Fibroblast of lung (primary cell): ENCODE measurements at regions not wholly inside any gene's neighbourhood (a gene's known extent, or its start where the extent isn't known, plus 50 kb on each side); places are given as distances from the start of the nearest gene placed in this dataset.

Experiments
- DNase-seq, 2 donors: peaks; one replicate each; pipeline versions ENCODE4 v3.0.0 to v3.0.0-alpha.2; 2010; ENCODE audit warnings: low read depth in 2 of 2
- H2AFZ ChIP-seq: 2 replicates; pipeline ENCODE4 v1.5.1; 2012; ENCODE audit warnings: low read length, control low read depth, inconsistent platforms
- H3K27ac ChIP-seq: 2 replicates; pipeline ENCODE4 v1.5.1; 2011; ENCODE audit warnings: low read length, control low read depth; ENCODE audit not compliant: insufficient read depth
- H3K27me3 ChIP-seq: 2 replicates; pipeline ENCODE4 v1.5.1; 2011; ENCODE audit warnings: mild to moderate bottlenecking, low read length; ENCODE audit not compliant: control insufficient read depth, insufficient read depth
- H3K36me3 ChIP-seq: 2 replicates; pipeline ENCODE4 v1.5.1; 2011; ENCODE audit warnings: low read length; ENCODE audit not compliant: control insufficient read depth, insufficient read depth
- H3K4me1 ChIP-seq: 2 replicates; pipeline ENCODE4 v1.5.1; 2011; ENCODE audit warnings: low read length; ENCODE audit not compliant: control insufficient read depth, insufficient read depth; ENCODE audit errors: extremely low read depth
- H3K4me2 ChIP-seq: 2 replicates; pipeline ENCODE4 v1.5.1; 2011; ENCODE audit warnings: low read length, control low read depth; ENCODE audit not compliant: insufficient read depth; ENCODE audit errors: extremely low read depth
- H3K4me3 ChIP-seq, 4 experiments: fragments of 200-600 bp in 1 of 4; sonication (generic) in 1 of 4; replicated peaks in 1 of 4; 2 replicates each; pipeline ENCODE4 v1.5.1; 2011 to 2016; ENCODE audit warnings: low read length in 4 of 4, low read depth in 3 of 4, mild to moderate bottlenecking in 3 of 4, control low read depth in 2 of 4, inconsistent platforms in 1 of 4, mixed read lengths in 1 of 4; ENCODE audit not compliant: insufficient read depth in 1 of 4; ENCODE audit errors: control extremely low read depth in 1 of 4
- H3K79me2 ChIP-seq: 2 replicates; pipeline ENCODE4 v1.5.1; 2012; ENCODE audit warnings: mild to moderate bottlenecking, low read length, inconsistent platforms; ENCODE audit not compliant: control insufficient read depth, insufficient read depth
- H3K9ac ChIP-seq: 2 replicates; pipeline ENCODE4 v1.5.1; 2011; ENCODE audit warnings: mild to moderate bottlenecking, low read length, control low read depth; ENCODE audit not compliant: insufficient read depth
- H3K9me3 ChIP-seq: 2 replicates; pipeline ENCODE4 v1.5.1; 2012; ENCODE audit warnings: low read depth, low read length; ENCODE audit not compliant: control insufficient read depth, insufficient read depth
- H4K20me1 ChIP-seq: 2 replicates; pipeline ENCODE4 v1.5.1; 2011; ENCODE audit warnings: low read length; ENCODE audit not compliant: control insufficient read depth, insufficient read depth; ENCODE audit errors: extremely low read depth
- CTCF ChIP-seq, 2 donors: IDR thresholded peaks in 1 of 2; conservative IDR thresholded peaks in 1 of 2; 1 replicate in 1 of 2; 2 replicates in 1 of 2; pipeline ENCODE4 v1.5.1; 2011 to 2012; ENCODE audit warnings: low read length in 2 of 2, control low read depth in 1 of 2, inconsistent platforms in 1 of 2, low read depth in 1 of 2, mild to moderate bottlenecking in 1 of 2
- EZH2 ChIP-seq: IDR thresholded peaks from 2 replicates; pipeline ENCODE4 v1.5.1; 2012; ENCODE audit warnings: low read length, control low read depth, mild to moderate bottlenecking; ENCODE audit errors: missing control alignments

GRCh38 chr21:34192646-34193285 lies 119.4 kb downstream of the MRPS6 start:
- H2AFZ ChIP-seq = no peak overlapping the region
- H3K4me1 ChIP-seq = no peaks in the 10 kb centered on the region
- no peak overlapping the region for H3K9ac ChIP-seq
- DNase-seq = no peak
- no peak overlapping the region for H3K4me2 ChIP-seq
- no peak for TF ChIP-seq CTCF (conservative IDR thresholded peaks at IDR 0.05 in 1 of 2, IDR thresholded peaks at IDR 0.05 in 1 of 2; ENCODE audit: low read depth in 1 of 2, low read length in 2 of 2)
- no peak overlapping the region for H3K4me3 ChIP-seq
- H3K27me3 ChIP-seq = no peaks in the 10 kb centered on the region
- no peaks in the 10 kb centered on the region for H3K9me3 ChIP-seq
- H3K36me3 ChIP-seq = no peaks in the 10 kb centered on the region
- H3K27ac ChIP-seq = no peak overlapping the region
- H3K79me2 ChIP-seq = no peaks in the 10 kb centered on the region
- H4K20me1 ChIP-seq = no peaks in the 10 kb centered on the region

GRCh38 chr21:34195335-34195734 lies 122.0 kb downstream of the MRPS6 start:
- H3K36me3 ChIP-seq = no peaks in the 10 kb centered on the region

GRCh38 chr21:34196996-34197395 lies 123.6 kb downstream of the MRPS6 start:
- Histone ChIP-seq H3K79me2 (no peaks in the 10 kb centered on the region), H3K4me2 (no peak overlapping the region), H3K9ac (no peak overlapping the region), H2AFZ (no peak overlapping the region), H3K4me3 (no peak overlapping the region), H3K4me1 (peaks cover 4% of the 10 kb centered on the region), H3K27ac (no peak overlapping the region), H4K20me1 (no peaks in the 10 kb centered on the region), H3K9me3 (no peaks in the 10 kb centered on the region), H3K27me3 (no peaks in the 10 kb centered on the region), H3K36me3 (no peaks in the 10 kb centered on the region)
- DNase-seq = no peak
- TF ChIP-seq EZH2 (no peak), CTCF (conservative IDR thresholded peaks at IDR 0.05 in 1 of 2, IDR thresholded peaks at IDR 0.05 in 1 of 2; ENCODE audit: low read depth in 1 of 2, low read length in 2 of 2) (no peak)

More at GRCh38 chr21:34195335-34195734, 122.0 kb downstream of the MRPS6 start:
- Histone ChIP-seq H3K27ac (no peak overlapping the region), H3K79me2 (no peaks in the 10 kb centered on the region), H3K9ac (no peak overlapping the region), H3K4me3 (no peak overlapping the region), H2AFZ (no peak overlapping the region), H3K27me3 (no peaks in the 10 kb centered on the region), H3K4me1 (no peaks in the 10 kb centered on the region), H3K4me2 (no peak overlapping the region), H4K20me1 (no peaks in the 10 kb centered on the region), H3K9me3 (no peaks in the 10 kb centered on the region)
- no peak for DNase-seq
- TF ChIP-seq CTCF (conservative IDR thresholded peaks at IDR 0.05 in 1 of 2, IDR thresholded peaks at IDR 0.05 in 1 of 2; ENCODE audit: low read depth in 1 of 2, low read length in 2 of 2) (no peak), EZH2 (no peak)
